Testis (tissue), 2 donors: ENCODE measurements at regions not wholly inside any gene's neighbourhood (a gene's known extent, or its start where the extent isn't known, plus 50 kb on each side); places are given as distances from the start of the nearest gene placed in this dataset.

Experiments used
- DNase-seq: peaks from one replicate; pipeline ENCODE4 v3.0.0-alpha.2; 2019
- H3K27ac ChIP-seq, 2 donors: fragments of 200-600 bp; sonication (generic); one replicate each; pipeline ENCODE4 v1.5.1; 2019
- H3K27me3 ChIP-seq: fragments of 200-600 bp; sonication (generic); one replicate; pipeline ENCODE4 v1.5.1; 2019
- H3K36me3 ChIP-seq: fragments of 200-600 bp; sonication (generic); one replicate; pipeline ENCODE4 v1.5.1; 2017; ENCODE audit warnings: low read depth; ENCODE audit errors: missing control alignments
- H3K4me1 ChIP-seq: fragments of 200-600 bp; sonication (generic); one replicate; pipeline ENCODE4 v1.5.1; 2019
- H3K4me3 ChIP-seq, 2 donors: fragments of 200-600 bp; sonication (generic); one replicate each; pipeline ENCODE4 v1.5.1; 2017 to 2019
- H3K9me3 ChIP-seq: fragments of 200-600 bp; sonication (generic); one replicate; pipeline ENCODE4 v1.5.1; 2017
- POLR2A ChIP-seq: fragments of 450-650 bp; IDR thresholded peaks from one replicate; pipeline ENCODE4 v1.6.1; 2017; ENCODE audit warnings: antibody characterized with exemption, mild to moderate bottlenecking, moderate library complexity
- WGBS, 2 donors: methylation state at CpG; one replicate each; pipeline ENCODE4 v1.1.5; 2018; 5-methylcytosine and 5-hydroxymethylcytosine counted together
- intact Hi-C: fragments of 100-400 bp; cut with DNase I; formaldehyde crosslinking; loops from one replicate; pipeline ENCODE4 v1.15.1; 2023; ENCODE audit warnings: low total_unique reads
- TF ChIP-seq, protein P1 (sequence below), 3 experiments: fragments of 450-650 bp in 2 of 3; fragments of 200-600 bp in 1 of 3; sonication (generic) in 1 of 3; IDR thresholded peaks; one replicate each; pipeline ENCODE4 v1.5.1; 2016 to 2019; ENCODE audit warnings: antibody characterized with exemption in 3 of 3, mild to moderate bottlenecking in 2 of 3, moderate library complexity in 1 of 3

GRCh38 chr6:142676647-142677192 lies 268.3 kb downstream of the HIVEP2 start:
- WGBS, 2 donors, result 87 to 90% methylated on average over 5 of the region's 5 CpGs
- H3K4me3 ChIP-seq, result no peak overlapping the region
- H3K27ac ChIP-seq, result no peak overlapping the region
- H3K36me3 ChIP-seq, result no peaks in the 10 kb centered on the region
- TF ChIP-seq, protein P1, sequence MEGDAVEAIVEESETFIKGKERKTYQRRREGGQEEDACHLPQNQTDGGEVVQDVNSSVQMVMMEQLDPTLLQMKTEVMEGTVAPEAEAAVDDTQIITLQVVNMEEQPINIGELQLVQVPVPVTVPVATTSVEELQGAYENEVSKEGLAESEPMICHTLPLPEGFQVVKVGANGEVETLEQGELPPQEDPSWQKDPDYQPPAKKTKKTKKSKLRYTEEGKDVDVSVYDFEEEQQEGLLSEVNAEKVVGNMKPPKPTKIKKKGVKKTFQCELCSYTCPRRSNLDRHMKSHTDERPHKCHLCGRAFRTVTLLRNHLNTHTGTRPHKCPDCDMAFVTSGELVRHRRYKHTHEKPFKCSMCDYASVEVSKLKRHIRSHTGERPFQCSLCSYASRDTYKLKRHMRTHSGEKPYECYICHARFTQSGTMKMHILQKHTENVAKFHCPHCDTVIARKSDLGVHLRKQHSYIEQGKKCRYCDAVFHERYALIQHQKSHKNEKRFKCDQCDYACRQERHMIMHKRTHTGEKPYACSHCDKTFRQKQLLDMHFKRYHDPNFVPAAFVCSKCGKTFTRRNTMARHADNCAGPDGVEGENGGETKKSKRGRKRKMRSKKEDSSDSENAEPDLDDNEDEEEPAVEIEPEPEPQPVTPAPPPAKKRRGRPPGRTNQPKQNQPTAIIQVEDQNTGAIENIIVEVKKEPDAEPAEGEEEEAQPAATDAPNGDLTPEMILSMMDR (IDR thresholded peaks at IDR 0.05), result no peak
- no peak for TF ChIP-seq POLR2A
- no peak for DNase-seq
- no peaks in the 10 kb centered on the region for H3K9me3 ChIP-seq
- intact Hi-C loops, result no loop called here
- H3K27me3 ChIP-seq, result no peaks in the 10 kb centered on the region
- no peaks in the 10 kb centered on the region for H3K4me1 ChIP-seq

- TF ChIP-seq POLR2A, result no peak
- TF ChIP-seq, protein P1 (IDR thresholded peaks at IDR 0.05), result no peak
- intact Hi-C loops, result no loop called here
- no peak overlapping the region for H3K27ac ChIP-seq
- WGBS, 2 donors, result 72 to 76% methylated on average over 4 of the region's 4 CpGs
- H3K9me3 ChIP-seq, result no peaks in the 10 kb centered on the region
- H3K4me3 ChIP-seq, result no peak overlapping the region
- H3K27me3 ChIP-seq, result no peaks in the 10 kb centered on the region
- H3K4me1 ChIP-seq, result no peaks in the 10 kb centered on the region
- H3K36me3 ChIP-seq, result no peaks in the 10 kb centered on the region
- no peak for DNase-seq
These were observed 264.9 kb downstream of the HIVEP2 start for GRCh38 chr6:142679907-142680700.

GRCh38 chr6:142681099-142681498 lies 263.9 kb downstream of the HIVEP2 start:
- TF ChIP-seq, protein P1 (IDR thresholded peaks at IDR 0.05), result no peak
- no peak for TF ChIP-seq POLR2A
- no peak overlapping the region for H3K4me3 ChIP-seq
- intact Hi-C loops, result no loop called here
- H3K27ac ChIP-seq, result no peak overlapping the region
- H3K4me1 ChIP-seq, result no peaks in the 10 kb centered on the region
- WGBS, 2 donors, result 86 to 92% methylated on average over 5 of the region's 5 CpGs
- no peaks in the 10 kb centered on the region for H3K36me3 ChIP-seq
- H3K9me3 ChIP-seq, result no peaks in the 10 kb centered on the region
- no peaks in the 10 kb centered on the region for H3K27me3 ChIP-seq
- no peak for DNase-seq

- TF ChIP-seq POLR2A, result no peak
- TF ChIP-seq, protein P1 (IDR thresholded peaks at IDR 0.05), result no peak
- Histone ChIP-seq H3K27me3 (no peaks in the 10 kb centered on the region), H3K36me3 (no peaks in the 10 kb centered on the region), H3K9me3 (no peaks in the 10 kb centered on the region), H3K27ac (no peak overlapping the region), H3K4me3 (no peak overlapping the region), H3K4me1 (no peaks in the 10 kb centered on the region)
- 63 to 91% methylated on average over 2 of the region's 2 CpGs for WGBS, 2 donors
- intact Hi-C loops, result no loop called here
- DNase-seq, result no peak
These were observed 262.0 kb downstream of the HIVEP2 start for GRCh38 chr6:142682985-142683384.
